GM03348 (cell line): ENCODE measurements at regions not wholly inside any gene's neighbourhood (a gene's known extent, or its start where the extent isn't known, plus 50 kb on each side); places are given as distances from the start of the nearest gene placed in this dataset.

Experiments
- DNase-seq: peaks from one replicate; pipeline ENCODE4 v3.0.0; 2012; ENCODE audit warnings: low spot score

DNA sequence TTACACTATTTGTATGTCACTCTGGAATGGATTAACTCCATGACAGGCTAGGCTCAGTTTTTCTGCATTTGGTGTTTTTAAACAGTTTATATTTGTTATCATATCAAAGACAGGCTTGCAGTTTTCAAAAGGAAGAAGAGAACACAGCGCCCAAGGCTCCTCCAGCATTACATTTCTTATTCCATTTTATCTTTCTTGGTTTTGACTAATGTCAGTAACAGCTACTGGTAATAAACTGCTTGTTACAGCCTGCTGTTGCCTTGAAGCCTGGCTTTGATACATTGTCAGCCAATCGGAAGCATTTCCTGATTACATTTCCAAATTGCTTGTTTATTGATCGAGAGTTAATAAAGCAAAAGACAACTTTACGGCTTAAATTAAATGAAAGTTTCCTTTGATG, 166.0 kb upstream of the MDFIC start:
- no peak for DNase-seq

DNA sequence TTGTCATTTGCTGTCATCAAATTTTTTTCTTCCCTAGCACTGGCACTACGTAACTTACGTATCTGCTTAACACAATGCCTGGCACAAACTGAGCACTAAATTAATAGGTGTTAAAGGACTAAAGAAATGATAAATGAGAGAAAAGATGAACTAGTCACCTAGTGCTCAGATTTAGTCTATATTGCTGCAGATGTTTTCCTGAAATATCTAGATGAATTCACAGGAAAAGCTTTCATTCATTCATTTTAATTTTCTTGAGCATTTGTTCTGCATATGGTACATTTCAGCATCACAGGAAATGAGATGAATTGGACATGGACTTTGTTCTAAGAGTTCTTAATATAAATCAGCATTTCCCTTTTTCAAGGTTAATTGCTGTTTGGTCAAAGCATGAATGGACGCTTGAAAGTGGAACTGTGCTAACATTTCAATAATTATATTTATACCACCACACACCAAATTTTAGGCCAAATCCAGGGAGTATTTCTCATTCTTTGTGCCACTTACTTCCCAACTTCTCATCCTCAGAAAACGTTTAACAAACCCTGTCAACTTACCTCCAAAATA, 163.2 kb upstream of the MDFIC start:
- DNase-seq, result no peak

DNA sequence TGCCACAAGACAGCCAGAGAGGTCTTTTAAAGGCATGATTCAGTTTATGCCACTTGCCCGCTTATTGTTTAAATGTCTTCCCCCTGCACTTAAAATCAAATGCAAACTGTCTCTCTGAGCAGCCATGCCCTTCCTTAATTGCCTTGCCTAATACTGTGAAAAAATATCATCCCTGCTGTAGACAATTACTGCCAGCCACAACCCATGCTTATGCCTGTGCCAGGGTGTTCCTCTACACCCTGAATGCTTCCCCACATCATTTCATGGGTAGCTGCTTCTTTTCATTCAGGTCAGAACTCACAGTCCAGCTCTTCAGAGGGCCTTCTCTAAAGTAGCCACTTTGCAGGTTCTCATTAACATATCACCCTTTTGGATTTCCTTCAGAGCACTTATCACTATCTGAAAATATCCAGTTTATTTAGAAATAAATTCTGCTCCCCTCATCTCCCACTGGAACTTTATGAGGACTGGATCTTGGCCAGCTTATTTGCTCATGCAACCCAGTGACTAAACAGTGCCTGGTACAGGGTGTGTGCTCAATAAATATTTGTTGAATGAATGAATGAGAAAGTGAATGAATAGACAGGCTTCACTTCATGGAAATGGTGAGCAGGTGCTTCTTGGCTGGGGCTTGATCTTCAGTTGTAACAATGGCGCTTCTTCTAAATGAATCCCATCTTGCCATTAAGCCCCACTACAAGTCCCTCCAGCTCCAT, 162.4 kb upstream of the MDFIC start:
- no peak for DNase-seq

DNA sequence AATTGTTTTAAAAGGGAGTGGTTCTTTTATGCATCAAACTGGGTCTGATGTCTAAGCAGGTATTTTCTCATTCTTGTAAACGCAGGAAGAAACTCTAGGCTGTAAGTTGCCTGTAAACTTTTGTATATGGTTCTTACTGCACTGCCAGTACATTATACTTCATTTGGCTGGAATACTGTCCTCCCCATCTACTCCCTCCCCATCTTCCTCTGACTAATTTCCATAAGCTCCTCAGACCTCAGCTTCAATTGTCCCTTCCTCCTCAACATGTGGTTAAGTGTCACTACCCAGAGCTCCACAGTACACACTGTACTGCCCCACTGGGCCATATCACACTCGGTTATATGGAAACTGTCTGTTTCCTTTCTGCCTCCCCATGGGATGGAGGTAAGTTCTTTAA, 161.4 kb upstream of the MDFIC start:
- DNase-seq, result no peak

DNA sequence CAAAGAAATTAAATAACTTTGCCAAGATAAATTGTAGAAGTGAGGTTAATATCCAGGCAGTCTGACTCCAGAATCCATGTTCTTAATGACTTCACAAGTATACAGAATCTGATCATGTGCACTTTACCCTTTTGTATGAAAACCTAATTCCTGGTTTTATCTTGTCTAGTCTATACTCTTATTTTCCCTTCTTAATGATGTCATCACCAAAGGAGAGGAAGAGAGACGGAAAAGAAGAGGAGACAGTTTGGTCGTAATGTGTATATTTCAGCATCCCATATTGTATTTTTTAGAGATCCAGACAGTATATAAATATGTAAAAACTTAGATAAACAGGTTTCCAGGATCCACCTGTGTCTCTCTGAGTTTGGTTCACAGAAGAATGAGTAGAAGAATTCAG, 159.9 kb upstream of the MDFIC start:
- DNase-seq, result no peak

DNA sequence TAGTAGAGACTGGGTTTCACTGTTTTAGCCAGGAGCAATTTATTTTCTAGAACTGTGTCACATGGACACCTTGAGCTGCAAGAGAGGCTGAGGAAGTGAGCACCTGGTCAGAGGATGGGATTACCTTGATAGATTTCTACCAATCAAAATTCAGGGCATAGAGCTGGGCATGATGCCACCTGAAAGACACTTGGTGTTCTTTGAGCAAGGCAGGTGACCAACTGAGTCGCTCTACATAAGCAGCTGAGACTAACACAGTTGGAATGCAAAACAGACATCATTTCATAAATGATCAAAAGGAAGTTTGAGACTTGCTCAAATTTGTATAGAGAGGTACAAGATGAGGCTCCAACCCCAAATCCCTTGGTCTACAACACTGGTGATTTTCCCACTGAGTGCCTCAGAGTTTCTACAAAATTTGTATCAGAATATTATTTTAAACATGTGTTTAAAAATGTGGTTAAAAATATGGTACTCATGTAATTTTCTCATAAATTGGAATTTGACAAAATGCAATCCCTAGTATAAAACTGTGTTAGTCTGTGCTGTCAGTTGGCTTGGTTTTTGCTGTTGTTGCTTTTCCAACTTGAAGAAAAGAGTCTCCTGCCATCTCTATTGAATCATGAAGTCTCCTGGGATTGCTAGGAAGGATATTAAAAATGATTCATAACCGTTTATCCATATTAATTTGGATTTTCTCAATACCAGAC, 156.4 kb upstream of the MDFIC start:
- DNase-seq, result no peak

DNA sequence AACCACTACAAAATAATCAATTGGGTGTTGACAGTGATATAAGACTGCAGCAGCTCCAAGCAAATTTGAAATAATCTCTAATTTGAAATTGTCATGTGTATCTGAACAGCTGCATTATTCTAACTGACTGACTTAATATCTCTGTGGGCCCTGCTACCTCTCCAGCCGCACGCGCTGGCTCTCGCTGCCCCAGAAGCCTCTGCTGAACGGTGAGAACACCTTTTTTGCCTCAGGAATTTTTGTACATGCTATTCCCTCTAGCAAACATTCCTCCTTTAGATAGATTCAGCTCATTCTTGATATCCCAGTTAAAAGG, 155.9 kb upstream of the MDFIC start:
- no peak for DNase-seq

DNA sequence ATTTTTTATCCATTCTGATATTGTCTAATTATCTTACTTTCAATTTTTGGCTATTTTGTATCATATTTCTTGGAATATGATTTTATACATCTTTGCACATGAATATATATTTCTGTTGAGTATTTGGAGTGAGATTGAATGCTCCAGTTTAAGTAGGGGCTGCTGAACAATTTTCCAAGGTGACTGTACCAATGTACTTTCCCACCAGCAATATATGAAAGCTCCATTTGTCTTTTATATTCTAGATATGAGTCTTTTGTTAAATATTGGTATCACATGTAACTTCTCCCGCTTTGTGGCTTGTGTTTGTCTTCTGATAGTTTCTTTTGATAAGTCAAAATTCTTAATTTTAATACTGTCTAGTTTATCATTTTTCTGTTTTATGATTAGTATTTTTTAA, 144.6 kb upstream of the MDFIC start:
- DNase-seq, result no peak

DNA sequence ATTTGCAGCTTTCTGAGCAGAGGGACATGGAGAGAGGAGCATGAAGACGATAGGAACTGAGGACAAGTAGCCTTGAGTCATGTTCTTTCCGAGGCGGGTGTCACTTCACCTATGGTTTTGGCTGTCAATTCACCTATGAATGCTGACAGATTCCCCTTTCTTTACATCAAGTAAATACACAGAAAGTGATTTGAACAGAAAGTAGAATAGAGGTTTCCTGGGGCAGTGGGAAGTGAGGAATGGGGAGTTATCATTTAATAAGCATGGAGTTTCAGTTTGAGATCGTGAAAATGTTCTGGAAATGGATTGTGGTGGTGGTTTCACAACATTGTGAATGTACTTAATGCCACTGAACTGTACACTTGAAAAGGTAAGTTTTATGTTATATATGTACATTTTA, 138.4 kb upstream of the MDFIC start:
- no peak for DNase-seq

DNA sequence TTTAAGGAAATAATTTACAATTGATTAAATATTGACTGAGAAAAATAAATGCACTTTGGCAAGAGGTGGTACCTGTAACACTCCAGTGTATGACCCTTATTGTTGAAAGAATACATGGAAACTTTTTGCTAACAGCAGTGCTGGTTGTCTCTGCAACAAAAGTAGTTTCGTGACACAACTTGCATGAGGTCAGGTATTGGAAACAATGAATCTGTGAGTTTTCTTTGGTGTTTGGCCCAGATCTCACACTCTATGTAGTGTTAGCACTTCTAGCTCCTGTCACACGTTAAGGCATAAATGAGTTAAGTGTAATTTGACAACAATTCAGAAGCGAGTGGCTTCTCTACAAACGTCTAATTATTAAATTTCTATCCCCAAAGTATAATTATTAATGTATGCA, 137.7 kb upstream of the MDFIC start:
- DNase-seq, result no peak

DNA sequence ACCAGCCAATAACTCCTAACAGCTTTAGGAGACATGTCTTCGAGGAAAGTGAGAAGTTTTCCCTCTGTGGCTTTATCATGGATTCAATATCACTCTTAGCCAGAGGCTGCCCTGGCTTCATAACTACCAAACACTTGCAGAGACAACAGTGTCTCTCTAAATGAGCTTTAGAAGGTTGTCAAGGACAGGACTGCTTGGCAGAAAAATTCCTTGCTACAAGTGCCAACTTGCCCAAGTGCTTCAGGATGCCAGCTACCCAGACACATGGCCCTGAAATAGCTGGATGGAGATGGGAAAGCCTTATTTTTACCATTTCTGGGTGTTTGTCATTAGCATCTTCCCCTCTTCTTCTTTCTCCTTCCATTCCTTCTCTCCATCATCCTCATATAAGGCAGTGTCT, 137.1 kb upstream of the MDFIC start:
- no peak for DNase-seq

DNA sequence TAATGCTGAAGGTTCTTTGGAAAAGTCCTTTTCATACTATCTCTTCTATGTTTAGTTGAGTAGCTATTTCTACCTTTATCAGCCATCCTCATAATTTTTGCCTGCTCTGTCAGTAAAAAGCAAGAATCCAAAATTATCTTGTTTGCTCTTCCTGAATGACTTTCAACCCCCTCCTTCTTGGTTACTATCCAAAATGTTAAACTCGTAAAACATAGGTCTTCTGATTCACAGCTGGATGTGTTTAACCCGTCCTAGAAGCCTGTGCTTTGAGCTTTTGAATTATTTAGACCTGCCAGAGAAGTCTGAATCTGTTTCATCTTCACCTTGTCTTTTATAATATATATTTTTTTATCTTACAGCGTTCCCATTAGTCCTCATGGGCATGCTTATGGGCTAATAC, 136.4 kb upstream of the MDFIC start:
- no peak for DNase-seq

DNA sequence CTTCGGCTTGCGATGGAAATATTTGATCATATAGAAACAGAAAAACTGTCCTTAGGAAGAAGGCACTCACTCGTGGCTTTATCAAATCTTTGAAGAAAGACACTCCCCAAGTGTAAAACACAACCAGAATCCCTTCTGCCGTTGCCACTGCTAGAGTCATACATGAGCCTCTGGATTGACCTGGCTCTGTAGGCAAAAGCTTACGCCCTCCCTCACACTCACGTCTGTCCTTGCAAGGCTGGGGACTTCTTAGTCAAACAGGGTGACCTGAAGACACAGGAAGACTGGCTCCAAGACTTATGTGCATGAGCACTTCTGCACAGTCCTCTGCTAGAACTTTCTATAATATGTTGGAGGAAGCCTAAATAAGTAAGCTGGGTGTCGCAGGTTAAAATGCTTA, 135.4 kb upstream of the MDFIC start:
- DNase-seq, result no peak

DNA sequence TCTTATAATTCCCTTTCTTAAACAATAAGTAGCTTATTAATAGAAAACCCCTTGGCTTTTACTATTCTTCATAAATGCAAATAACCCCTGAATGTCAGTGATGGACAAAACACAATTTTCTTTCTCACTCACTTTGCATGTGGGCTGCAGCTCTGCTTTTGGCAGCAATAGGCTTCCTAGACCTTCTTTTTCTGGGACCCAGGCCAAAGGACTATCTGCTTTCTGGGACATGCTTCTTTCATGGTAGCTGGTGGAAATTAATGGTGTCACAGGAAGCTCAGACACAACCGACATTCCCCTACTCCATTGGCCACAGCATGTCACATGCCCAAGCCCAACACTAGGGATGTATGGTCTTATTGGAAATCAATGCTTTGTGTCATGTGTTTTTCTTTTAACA, 134.3 kb upstream of the MDFIC start:
- DNase-seq, result no peak

DNA sequence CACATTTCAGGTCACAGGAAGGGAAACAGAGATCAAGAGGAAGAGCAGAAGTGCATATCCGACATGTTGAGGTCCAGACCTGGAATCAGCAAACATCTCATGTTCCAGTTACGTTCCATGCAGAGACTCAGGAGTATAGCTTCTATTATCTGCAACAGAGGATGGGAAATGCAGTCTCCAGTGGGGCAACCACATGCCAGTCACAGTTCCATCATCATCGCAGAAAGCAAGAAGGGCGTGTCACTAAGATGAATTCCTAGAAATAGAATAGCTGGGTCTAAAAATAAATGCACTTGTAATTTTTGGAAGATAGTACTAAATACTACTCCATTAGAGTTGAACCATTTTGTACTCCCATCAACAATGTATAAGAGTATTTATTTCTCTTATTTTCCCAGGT, 133.2 kb upstream of the MDFIC start:
- DNase-seq, result no peak

DNA sequence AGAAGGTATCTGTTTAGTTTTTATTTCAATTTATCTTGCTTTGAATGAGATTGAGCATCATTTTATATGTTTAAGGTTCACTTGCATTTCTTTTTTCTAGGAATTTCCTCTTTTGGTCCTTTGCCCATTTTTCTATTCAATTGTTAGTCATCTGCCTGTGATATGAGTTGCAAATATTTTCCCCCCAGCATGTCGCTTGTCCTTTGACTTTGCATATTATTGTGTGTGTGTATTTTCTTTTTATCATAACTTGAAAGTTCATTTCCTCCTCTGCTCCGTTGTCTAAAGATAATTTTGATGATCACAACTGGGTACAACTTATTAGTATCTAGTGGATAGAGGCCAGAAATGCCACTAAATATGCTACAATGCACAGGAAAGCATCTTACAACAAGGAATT, 132.7 kb upstream of the MDFIC start:
- no peak for DNase-seq

DNA sequence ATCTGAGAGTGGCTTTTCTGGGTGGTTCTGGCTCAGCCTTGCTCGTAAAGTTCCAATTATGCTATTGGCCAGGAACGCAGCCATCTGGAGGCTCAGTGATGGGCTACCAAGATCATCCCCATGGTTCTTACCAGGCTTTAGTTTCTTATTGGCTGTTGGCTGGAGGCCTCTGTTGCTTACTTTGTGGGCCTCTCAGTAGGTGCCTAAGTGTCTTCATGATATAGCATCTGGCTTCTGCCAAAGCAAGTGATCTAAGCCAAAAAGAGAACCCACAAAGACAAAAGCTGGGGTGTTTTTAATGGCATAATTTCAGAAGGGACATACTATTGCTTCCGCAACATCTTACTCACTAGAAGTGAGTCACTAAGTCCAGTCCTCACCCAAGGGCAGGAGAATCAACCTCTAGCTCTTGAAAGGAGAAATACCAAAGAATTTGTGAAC, 132.0 kb upstream of the MDFIC start:
- DNase-seq, result peak; percentile 74

DNA sequence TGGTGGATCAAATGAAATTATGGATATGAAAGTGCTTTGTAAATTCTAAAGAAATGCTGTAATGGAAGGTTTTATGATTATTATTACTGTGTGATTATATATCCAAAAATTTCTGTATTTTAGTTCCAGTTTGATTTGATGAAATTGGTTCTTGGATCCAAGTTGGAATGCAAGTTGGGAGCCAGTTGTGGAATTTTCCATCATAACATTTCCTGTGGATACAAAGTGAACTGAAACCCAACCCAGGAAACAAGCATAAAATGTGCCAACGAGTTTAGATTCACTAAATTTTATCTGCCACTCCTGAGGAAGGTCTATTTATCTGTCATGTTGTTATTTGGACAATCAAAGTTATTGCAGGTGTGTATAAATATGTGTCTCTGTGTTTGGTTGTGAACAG, 131.4 kb upstream of the MDFIC start:
- DNase-seq, result peak; percentile 10

DNA sequence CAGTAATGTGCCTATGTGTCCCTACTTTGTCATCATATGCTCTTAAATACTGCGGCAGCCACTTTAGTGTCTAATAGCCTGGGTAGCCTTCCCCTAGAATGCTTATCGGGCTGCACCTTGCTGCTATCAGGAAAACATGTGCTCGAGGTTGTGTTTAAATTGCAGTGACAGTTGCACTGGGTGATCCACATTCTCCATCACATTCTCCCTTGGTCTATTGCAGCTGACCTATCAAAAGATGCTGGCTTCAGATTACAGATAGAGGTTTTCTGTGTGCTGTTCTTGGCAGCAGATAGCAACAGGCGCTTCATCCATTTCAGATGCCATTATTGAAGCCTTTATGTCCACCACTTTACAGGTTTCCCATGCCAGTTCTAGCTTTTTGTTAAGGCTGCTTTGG, 130.1 kb upstream of the MDFIC start:
- DNase-seq, result no peak

DNA sequence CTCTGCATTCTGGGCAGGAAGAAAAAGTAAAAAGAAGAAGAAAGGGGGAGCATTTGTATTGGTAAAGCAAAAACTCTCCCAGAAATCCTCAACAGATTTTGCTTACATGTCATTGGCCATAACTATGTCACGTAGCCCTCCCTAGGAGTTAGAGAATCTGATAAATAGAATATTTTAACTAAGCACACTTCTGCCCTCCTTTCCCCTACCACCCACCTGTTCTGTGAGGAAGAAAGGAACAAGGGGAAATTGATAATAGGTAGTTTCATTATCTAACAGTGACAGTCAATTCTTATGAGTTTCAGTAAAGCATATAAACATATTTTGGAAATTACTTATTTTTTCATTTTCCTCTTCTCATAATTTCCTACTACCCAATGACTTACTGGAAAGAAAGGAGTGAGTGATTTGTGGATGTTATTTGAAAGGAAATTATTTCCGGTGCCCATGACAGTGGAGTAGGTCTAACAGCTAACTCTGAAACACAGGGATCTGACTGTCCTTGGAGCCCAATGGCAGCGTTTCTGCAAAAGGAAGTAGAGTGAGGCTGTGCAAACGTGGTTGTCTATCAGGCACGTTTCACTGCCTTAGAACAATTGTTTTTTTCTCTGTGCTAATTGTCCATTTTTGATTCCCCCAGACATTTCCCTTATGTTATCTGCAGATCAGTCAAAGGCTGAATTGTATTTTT, 128.6 kb upstream of the MDFIC start:
- no peak for DNase-seq

DNA sequence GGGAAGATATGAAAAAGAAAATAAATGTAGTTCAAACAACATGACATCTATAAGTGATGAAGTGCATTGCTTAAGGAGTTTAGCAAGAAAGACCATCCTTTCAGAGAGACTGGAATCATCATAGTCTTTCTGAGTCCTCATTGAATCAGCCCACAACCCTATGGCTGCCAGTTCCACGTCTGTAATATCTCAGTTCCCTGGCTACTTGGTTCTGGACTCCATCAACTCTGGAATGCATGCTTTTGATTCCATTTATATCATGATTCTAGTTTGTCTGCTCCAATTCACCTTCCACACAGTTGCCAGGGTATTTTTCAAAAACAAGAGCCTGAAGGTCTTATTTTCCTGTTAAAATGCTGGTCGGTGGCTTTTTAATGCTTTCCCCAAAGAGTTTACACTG, 126.4 kb upstream of the MDFIC start:
- no peak for DNase-seq

DNA sequence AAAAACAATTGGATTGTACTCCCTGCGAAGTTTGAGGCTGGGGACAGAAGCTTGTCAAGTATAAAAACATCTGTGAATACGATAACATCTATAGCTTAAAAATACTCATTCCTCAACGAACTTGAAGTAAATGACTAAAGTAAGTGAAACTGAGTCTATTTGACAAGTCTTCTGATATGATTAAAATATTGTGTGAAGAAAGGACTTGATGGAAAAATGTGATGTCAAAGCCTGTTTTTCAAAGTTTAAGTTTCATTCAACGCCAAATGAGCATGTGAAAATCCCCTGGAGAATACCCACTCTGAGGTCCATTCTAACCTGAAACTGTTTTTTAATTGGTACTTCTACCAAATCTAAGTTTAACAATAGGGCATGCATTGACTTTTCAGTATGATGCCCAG, 122.3 kb upstream of the MDFIC start:
- DNase-seq, result no peak

DNA sequence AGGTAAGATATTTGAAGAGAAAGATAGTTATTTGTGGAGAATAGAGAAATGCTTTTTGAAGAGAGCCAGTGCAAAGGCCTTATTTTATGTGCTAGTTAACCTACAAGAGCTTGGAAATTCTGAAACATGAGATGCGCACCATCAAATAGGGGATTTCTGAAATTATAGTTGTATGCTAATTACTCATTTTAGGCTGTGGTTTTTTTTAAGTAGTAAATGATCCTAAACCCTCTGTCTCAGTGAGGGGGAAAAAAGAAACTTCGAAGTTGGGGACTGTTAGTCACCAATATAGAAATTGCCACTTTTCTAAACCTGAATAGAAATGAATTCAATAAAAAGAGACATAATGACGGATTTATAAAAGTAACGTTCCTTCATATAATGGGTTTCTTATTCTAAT, 119.3 kb upstream of the MDFIC start:
- no peak for DNase-seq
